Adrenal gland (tissue), 9 donors: ENCODE measurements at regions not wholly inside any gene's neighbourhood (a gene's known extent, or its start where the extent isn't known, plus 50 kb on each side); places are given as distances from the start of the nearest gene placed in this dataset.

Experiments used
- DNase-seq, 7 donors: peaks; one replicate each; pipeline ENCODE4 v3.0.0-alpha.2; 2019 to 2020
- H3K27ac ChIP-seq, 5 donors: fragments of 200-600 bp; sonication (generic) in 4 of 5; 1 replicate in 3 of 5; 2 replicates in 2 of 5; pipeline versions ENCODE4 v1.5.1 to v1.8.0; 2016 to 2020; ENCODE audit warnings: mild to moderate bottlenecking in 1 of 5
- H3K27me3 ChIP-seq: fragments of 200-600 bp; 2 replicates; pipeline ENCODE4 v1.8.0; 2021
- H3K36me3 ChIP-seq, 2 donors: fragments of 200-600 bp; replicated peaks in 1 of 2; 1 replicate in 1 of 2; 2 replicates in 1 of 2; pipeline versions ENCODE4 v1.5.1 to v1.8.0; 2018 to 2022
- H3K4me1 ChIP-seq, 2 donors: fragments of 200-600 bp; replicated peaks in 1 of 2; 1 replicate in 1 of 2; 2 replicates in 1 of 2; pipeline versions ENCODE4 v1.5.1 to v1.8.0; 2018 to 2021
- H3K4me3 ChIP-seq, 4 donors: fragments of 200-600 bp; sonication (generic) in 3 of 4; one replicate each; pipeline ENCODE4 v1.5.1; 2016 to 2018
- H3K9me3 ChIP-seq, 3 donors: fragments of 200-600 bp; sonication (generic) in 1 of 3; replicated peaks in 1 of 3; 1 replicate in 2 of 3; 2 replicates in 1 of 3; pipeline versions ENCODE4 v1.5.1 to v1.8.0; 2016 to 2021
- POLR2A ChIP-seq, 2 donors: fragments of 450-650 bp; IDR thresholded peaks; one replicate each; pipeline ENCODE4 v1.6.1; 2017; ENCODE audit warnings: antibody characterized with exemption in 2 of 2, mild to moderate bottlenecking in 2 of 2, moderate library complexity in 1 of 2
- WGBS, 4 donors: extraction: QIAGEN DNeasy Blood & Tissue Kit in 2 of 4; methylation state at CpG; one replicate each; pipeline versions ENCODE4 v1.1.5 to v1.1.7; 2013 to 2017; 5-methylcytosine and 5-hydroxymethylcytosine counted together
- intact Hi-C, 2 donors: fragments of 100-400 bp; cut with DNase I; formaldehyde crosslinking; loops; one replicate each; pipeline versions ENCODE4 v1.14.1 to v1.15.0; 2022 to 2023
- TF ChIP-seq, protein P1 (sequence below), 6 experiments: fragments of 450-650 bp in 4 of 6; fragments of 200-600 bp in 2 of 6; sonication (generic) in 1 of 6; IDR thresholded peaks; 1 replicate in 5 of 6; 2 replicates in 1 of 6; pipeline versions ENCODE4 v1.5.1 to v1.8.0; 2016 to 2021; ENCODE audit warnings: antibody characterized with exemption in 6 of 6, mild to moderate bottlenecking in 2 of 6, moderate library complexity in 1 of 6
- donor health status: healthy with polysubstance abuse.
- donor health status: Bipolar disorder and iron deficiency.
- donor health status: DM: yes; HTN: yes; CAD: no.
- donor health status: DM: no; HTN: no; CAD: no.
- donor health status: DM: no; HTN: no; CAD: no.

DNA sequence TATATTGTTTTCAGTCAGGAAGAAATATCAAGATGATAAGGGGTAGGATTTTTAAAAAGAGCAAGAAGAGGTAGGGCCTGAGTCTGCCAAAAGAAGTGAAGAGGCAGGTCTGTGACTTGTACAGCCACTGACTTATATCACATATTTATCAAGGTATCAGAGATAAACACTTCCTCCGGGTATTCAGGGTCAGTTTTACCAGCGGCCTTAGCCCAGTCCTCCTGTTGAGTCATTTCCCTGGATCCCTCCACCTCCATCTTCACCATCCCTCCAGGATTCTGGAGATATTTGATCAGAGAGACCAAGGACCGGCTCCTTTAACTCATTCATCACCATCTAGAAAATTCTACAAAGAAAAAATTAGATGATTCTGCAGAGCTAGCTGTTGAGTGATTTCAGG lies 375.7 kb upstream of the TUSC1 start:
- H3K36me3 ChIP-seq: no peaks in the 10 kb centered on the region
- no peaks in the 10 kb centered on the region for H3K27me3 ChIP-seq
- TF ChIP-seq, protein P1, sequence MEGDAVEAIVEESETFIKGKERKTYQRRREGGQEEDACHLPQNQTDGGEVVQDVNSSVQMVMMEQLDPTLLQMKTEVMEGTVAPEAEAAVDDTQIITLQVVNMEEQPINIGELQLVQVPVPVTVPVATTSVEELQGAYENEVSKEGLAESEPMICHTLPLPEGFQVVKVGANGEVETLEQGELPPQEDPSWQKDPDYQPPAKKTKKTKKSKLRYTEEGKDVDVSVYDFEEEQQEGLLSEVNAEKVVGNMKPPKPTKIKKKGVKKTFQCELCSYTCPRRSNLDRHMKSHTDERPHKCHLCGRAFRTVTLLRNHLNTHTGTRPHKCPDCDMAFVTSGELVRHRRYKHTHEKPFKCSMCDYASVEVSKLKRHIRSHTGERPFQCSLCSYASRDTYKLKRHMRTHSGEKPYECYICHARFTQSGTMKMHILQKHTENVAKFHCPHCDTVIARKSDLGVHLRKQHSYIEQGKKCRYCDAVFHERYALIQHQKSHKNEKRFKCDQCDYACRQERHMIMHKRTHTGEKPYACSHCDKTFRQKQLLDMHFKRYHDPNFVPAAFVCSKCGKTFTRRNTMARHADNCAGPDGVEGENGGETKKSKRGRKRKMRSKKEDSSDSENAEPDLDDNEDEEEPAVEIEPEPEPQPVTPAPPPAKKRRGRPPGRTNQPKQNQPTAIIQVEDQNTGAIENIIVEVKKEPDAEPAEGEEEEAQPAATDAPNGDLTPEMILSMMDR (IDR thresholded peaks at IDR 0.05): no peak
- intact Hi-C loops: no loop called here
- no peak for DNase-seq
- H3K4me3 ChIP-seq: no peak overlapping the region
- H3K9me3 ChIP-seq: no peaks in the 10 kb centered on the region
- H3K27ac ChIP-seq: no peak overlapping the region
- 39 to 67% (median 44%) methylated on average over 3 of the region's 3 CpGs for WGBS, 4 donors
- peaks cover 12 to 16% of the 10 kb centered on the region in 2 donors for H3K4me1 ChIP-seq

DNA sequence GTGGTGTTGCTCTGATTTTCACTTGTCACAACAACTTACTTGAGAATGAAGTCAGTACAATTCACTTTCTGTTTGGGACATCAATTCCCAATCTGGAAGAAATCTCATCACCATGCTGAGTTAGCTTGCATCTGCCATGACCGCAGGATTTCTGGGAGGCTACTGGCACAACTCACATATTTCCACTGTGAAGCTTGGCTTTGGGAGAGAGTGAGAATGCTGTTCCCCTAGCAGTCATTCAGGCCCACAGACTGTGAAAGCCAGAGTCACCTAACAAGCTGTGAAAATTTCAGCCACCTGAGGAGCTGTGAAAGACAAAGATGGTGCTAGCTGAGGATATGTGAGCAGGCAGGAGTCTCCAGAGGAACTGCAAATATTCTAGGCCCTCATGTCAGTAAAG lies 365.2 kb upstream of the TUSC1 start:
- H3K9me3 ChIP-seq: no peaks in the 10 kb centered on the region
- intact Hi-C loops: no loop called here
- 88 to 100% (median 92%) methylated on average over 1 of the region's 1 CpG for WGBS, 4 donors
- no peak overlapping the region for H3K27ac ChIP-seq
- TF ChIP-seq POLR2A (IDR thresholded peaks at IDR 0.05): no peak
- TF ChIP-seq, protein P1 (IDR thresholded peaks at IDR 0.05): no peak
- no peaks in the 10 kb centered on the region for H3K36me3 ChIP-seq
- H3K27me3 ChIP-seq: no peaks in the 10 kb centered on the region
- no peaks in the 10 kb centered on the region for H3K4me1 ChIP-seq
- H3K4me3 ChIP-seq: no peak overlapping the region
- DNase-seq: no peak

DNA sequence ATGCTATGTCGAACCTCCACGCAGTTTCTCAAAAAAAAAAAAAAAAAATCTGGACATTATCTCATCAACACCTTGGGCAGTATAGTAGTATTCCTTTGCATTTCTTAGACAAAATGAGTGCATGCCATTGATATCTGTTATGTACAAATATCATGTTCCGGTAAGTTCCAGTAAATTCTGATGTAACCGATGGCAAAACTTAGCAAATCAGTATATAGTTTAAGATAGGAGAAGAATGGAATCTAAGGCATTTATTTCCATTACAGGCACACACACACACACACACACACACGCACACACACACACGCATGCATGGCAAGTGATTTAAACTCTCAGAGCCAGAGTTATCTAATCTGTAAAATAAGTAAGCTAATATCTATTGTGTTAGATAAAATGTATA lies 356.5 kb upstream of the TUSC1 start:
- no peaks in the 10 kb centered on the region for H3K9me3 ChIP-seq
- no peaks in the 10 kb centered on the region for H3K4me1 ChIP-seq
- intact Hi-C loops: no loop called here
- H3K36me3 ChIP-seq: no peaks in the 10 kb centered on the region
- H3K27me3 ChIP-seq: no peaks in the 10 kb centered on the region
- no peak for DNase-seq
- H3K4me3 ChIP-seq: no peak overlapping the region
- 76 to 88% (median 84%) methylated on average over 6 of the region's 6 CpGs for WGBS, 4 donors
- no peak overlapping the region for H3K27ac ChIP-seq
- no peak for TF ChIP-seq POLR2A (IDR thresholded peaks at IDR 0.05)
- TF ChIP-seq, protein P1 (IDR thresholded peaks at IDR 0.05): no peak

DNA sequence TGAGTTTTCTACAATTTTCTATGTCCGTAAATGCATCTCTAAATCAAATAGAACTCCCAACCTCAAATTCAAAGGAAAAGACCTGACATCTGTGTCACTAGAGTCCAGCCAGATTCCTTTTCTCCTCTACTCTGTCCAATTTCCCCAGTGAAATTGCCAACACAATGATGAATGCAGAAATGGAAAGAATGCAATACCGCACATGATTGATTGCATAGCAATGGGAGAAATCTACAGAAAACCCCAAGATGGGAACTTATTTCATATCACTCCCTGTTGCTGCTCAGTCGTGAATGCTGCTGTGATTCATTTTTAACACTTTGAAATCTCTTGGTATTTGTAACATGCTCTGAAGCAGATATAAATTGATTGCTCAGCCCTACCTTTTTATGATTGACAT lies 355.1 kb upstream of the TUSC1 start:
- Histone ChIP-seq H3K4me3 (no peak overlapping the region), H3K9me3 (no peaks in the 10 kb centered on the region), H3K27ac (no peak overlapping the region), H3K36me3 (no peaks in the 10 kb centered on the region), H3K4me1 (no peaks in the 10 kb centered on the region), H3K27me3 (no peaks in the 10 kb centered on the region)
- intact Hi-C loops: no loop called here
- no peak for TF ChIP-seq POLR2A (IDR thresholded peaks at IDR 0.05)
- TF ChIP-seq, protein P1 (IDR thresholded peaks at IDR 0.05): no peak
- 51 to 58% (median 55%) methylated on average over 3 of the region's 3 CpGs for WGBS, 4 donors
- no peak for DNase-seq
